SJSA1 (cell line): ENCODE measurements at regions not wholly inside any gene's neighbourhood (a gene's known extent, or its start where the extent isn't known, plus 50 kb on each side); places are given as distances from the start of the nearest gene placed in this dataset.

Experiments
- DNase-seq, 2 experiments: peaks; one replicate each; pipeline ENCODE4 v3.0.0-alpha.2; 2015 to 2020; ENCODE audit warnings: low spot score in 2 of 2, low read depth in 1 of 2
- H3K27ac ChIP-seq: fragments of 250-450 bp; sonication (Bioruptor Pico); 2 replicates; pipeline ENCODE4 v1.5.1; 2020; ENCODE audit warnings: mild to moderate bottlenecking, moderate library complexity
- H3K27me3 ChIP-seq: fragments of 250-450 bp; sonication (Bioruptor Pico); replicated peaks from 2 replicates; pipeline ENCODE4 v1.5.1; 2020; ENCODE audit warnings: mild to moderate bottlenecking, moderate library complexity
- H3K36me3 ChIP-seq: fragments of 250-450 bp; sonication (Bioruptor Pico); 2 replicates; pipeline ENCODE4 v1.5.1; 2020; ENCODE audit warnings: mild to moderate bottlenecking
- H3K4me1 ChIP-seq: fragments of 250-450 bp; sonication (Bioruptor Pico); replicated peaks from 2 replicates; pipeline ENCODE4 v1.6.1; 2021; ENCODE audit warnings: mild to moderate bottlenecking
- H3K4me3 ChIP-seq: fragments of 250-450 bp; sonication (Bioruptor Pico); 2 replicates; pipeline ENCODE4 v1.5.1; 2020; ENCODE audit warnings: mild to moderate bottlenecking
- H3K9me3 ChIP-seq: fragments of 250-450 bp; sonication (Bioruptor Pico); replicated peaks from 2 replicates; pipeline ENCODE4 v1.5.1; 2020; ENCODE audit warnings: mild to moderate bottlenecking

GRCh38 chr6:71388068-71388744 is 99.6 kb downstream of the OGFRL1 start:
- Histone ChIP-seq H3K27me3 (no peaks in the 10 kb centered on the region), H3K9me3 (no peaks in the 10 kb centered on the region), H3K27ac (no peak overlapping the region), H3K4me3 (no peak overlapping the region), H3K4me1 (peaks cover 41% of the 10 kb centered on the region), H3K36me3 (peaks cover 26% of the 10 kb centered on the region)
- no peak for DNase-seq

GRCh38 chr6:71388856-71389527 is 100.4 kb downstream of the OGFRL1 start:
- peaks cover 48% of the 10 kb centered on the region for H3K4me1 ChIP-seq
- H3K9me3 ChIP-seq, result no peaks in the 10 kb centered on the region
- peaks cover 21% of the 10 kb centered on the region for H3K36me3 ChIP-seq
- DNase-seq, result no peak
- H3K27me3 ChIP-seq, result no peaks in the 10 kb centered on the region
- no peak overlapping the region for H3K27ac ChIP-seq
- no peak overlapping the region for H3K4me3 ChIP-seq

DNA sequence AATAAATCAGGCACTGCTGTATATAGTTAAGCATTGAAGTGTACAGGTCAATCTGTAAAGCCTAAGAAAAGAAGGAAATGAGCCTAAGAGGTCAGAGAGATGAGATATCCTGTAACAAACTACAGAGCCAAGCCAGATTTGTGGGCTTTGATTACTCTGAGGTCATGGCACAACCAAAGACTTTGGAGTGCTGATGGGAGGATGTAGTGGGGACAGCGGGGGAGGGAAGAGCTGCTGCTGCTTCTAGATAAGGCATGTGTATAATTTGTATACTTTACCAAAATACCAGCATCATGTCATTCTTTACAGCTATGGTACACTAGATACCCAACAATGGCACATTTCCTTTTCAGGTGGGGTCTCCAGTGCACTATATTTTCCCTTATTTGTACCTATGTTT is 102.5 kb downstream of the OGFRL1 start:
- Histone ChIP-seq H3K27me3 (no peaks in the 10 kb centered on the region), H3K9me3 (no peaks in the 10 kb centered on the region), H3K4me1 (peaks cover 63% of the 10 kb centered on the region), H3K4me3 (no peak overlapping the region), H3K36me3 (peaks cover 25% of the 10 kb centered on the region), H3K27ac (no peak overlapping the region)
- no peak for DNase-seq

- H3K27ac ChIP-seq, result no peak overlapping the region
- no peaks in the 10 kb centered on the region for H3K27me3 ChIP-seq
- peaks cover 63% of the 10 kb centered on the region for H3K4me1 ChIP-seq
- peaks cover 32% of the 10 kb centered on the region for H3K36me3 ChIP-seq
- no peak for DNase-seq
- H3K4me3 ChIP-seq, result no peak overlapping the region
- H3K9me3 ChIP-seq, result no peaks in the 10 kb centered on the region
These were observed 103.7 kb downstream of the OGFRL1 start for GRCh38 chr6:71392276-71392675.

- Histone ChIP-seq H3K36me3 (peaks cover 40% of the 10 kb centered on the region), H3K4me1 (peaks cover 56% of the 10 kb centered on the region), H3K4me3 (no peak overlapping the region), H3K27me3 (no peaks in the 10 kb centered on the region), H3K27ac (no peak overlapping the region; the same call in 1 of the 2 replicates), H3K9me3 (no peaks in the 10 kb centered on the region)
- DNase-seq, result no peak
These were observed 104.9 kb downstream of the OGFRL1 start for GRCh38 chr6:71393471-71393870.

DNA sequence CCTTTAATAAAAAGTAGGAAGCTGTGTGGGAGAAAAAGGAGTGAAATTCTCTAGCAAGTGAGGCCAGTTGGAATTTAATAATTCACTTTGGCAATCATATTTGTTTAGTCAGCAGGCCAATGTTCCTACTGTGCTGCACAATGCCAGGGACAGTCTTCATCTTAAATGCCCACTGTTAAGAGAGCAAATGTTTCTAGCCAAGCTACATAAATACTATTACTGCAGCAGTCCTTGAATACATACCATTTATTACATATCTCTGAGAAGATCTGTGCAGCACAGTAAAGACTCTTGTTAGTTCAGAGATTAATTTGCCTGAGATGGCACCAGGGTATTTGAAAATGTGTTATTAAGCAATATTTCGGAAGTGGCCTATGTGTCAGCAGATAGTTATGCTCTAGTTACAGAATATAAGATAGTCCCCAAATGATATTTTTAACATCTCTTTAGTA is 105.4 kb downstream of the OGFRL1 start:
- Histone ChIP-seq H3K36me3 (peaks cover 38% of the 10 kb centered on the region), H3K9me3 (no peaks in the 10 kb centered on the region), H3K27me3 (no peaks in the 10 kb centered on the region), H3K4me1 (peaks cover 51% of the 10 kb centered on the region), H3K27ac (no peak overlapping the region; the same call in 1 of the 2 replicates), H3K4me3 (no peak overlapping the region)
- no peak for DNase-seq

DNA sequence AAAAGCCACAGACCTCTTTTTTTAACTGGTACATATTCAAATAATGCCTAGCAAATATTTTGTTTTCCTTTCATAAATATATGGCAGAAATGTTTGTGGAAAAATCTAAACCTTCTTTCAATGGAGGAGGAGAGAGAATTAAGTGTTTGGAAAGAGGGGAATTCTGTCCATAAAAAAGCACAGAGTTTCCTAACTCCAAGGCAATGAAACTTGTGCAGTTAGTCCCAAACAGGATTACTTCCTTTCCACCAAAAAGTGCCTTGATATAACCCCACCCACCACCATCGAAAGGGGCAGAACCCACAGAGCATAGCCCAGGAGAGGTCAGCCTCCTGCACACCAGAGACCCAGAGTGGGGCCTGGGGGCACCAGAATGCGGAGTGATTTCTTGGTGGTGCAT is 106.3 kb downstream of the OGFRL1 start:
- no peaks in the 10 kb centered on the region for H3K27me3 ChIP-seq
- H3K36me3 ChIP-seq, result peaks cover 38% of the 10 kb centered on the region
- H3K27ac ChIP-seq, result no peak overlapping the region
- H3K9me3 ChIP-seq, result no peaks in the 10 kb centered on the region
- DNase-seq, result no peak
- peaks cover 51% of the 10 kb centered on the region for H3K4me1 ChIP-seq
- H3K4me3 ChIP-seq, result no peak overlapping the region

GRCh38 chr6:71395731-71396409 is 107.3 kb downstream of the OGFRL1 start:
- no peak overlapping the region for H3K27ac ChIP-seq
- H3K4me3 ChIP-seq, result no peak overlapping the region
- peaks cover 38% of the 10 kb centered on the region for H3K36me3 ChIP-seq
- no peaks in the 10 kb centered on the region for H3K27me3 ChIP-seq
- H3K4me1 ChIP-seq, result peaks cover 47% of the 10 kb centered on the region
- DNase-seq, result no peak
- H3K9me3 ChIP-seq, result no peaks in the 10 kb centered on the region

DNA sequence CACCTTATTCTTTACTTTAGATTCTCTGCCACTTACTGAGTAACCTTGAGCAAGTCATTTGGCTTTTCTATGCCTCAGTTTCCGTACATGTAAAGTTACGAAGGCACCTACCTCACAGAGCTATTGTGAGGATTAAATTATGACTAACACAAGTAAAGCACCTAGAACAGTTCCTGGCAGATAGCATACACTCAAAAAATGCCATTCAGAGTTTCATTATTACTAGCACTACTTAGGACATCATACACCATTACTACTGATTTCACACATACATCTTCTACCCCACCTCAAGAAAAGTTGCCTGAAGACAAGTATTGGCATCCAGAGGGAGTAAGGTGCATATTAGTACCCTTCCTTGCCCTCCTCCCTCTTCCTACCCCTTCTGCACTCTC is 107.8 kb downstream of the OGFRL1 start:
- no peaks in the 10 kb centered on the region for H3K9me3 ChIP-seq
- no peak for DNase-seq
- H3K4me1 ChIP-seq, result peaks cover 42% of the 10 kb centered on the region
- no peaks in the 10 kb centered on the region for H3K27me3 ChIP-seq
- peaks cover 33% of the 10 kb centered on the region for H3K36me3 ChIP-seq
- H3K4me3 ChIP-seq, result no peak overlapping the region
- no peak overlapping the region for H3K27ac ChIP-seq

DNA sequence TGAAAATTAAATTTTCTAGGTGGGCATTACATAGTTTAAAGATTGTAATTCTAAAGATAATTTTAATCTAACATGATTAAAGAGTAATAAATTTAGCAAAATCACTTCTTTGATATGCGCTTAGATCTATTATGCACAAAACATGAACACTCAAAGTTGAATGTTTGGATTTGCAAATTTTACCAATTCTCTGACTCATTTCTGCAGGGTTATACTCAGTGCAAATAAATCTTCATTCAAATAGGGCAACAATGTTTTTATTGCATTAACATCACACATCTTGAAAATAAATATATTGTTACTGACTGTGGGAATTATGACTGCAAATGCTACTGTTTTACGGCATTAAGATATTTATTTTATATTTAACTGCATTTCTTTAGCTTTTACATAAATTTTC is 110.7 kb downstream of the OGFRL1 start:
- H3K4me3 ChIP-seq, result no peak overlapping the region
- DNase-seq, result no peak
- no peaks in the 10 kb centered on the region for H3K27me3 ChIP-seq
- H3K27ac ChIP-seq, result no peak overlapping the region
- H3K36me3 ChIP-seq, result peaks cover 26% of the 10 kb centered on the region
- no peaks in the 10 kb centered on the region for H3K9me3 ChIP-seq
- peaks cover 43% of the 10 kb centered on the region for H3K4me1 ChIP-seq

DNA sequence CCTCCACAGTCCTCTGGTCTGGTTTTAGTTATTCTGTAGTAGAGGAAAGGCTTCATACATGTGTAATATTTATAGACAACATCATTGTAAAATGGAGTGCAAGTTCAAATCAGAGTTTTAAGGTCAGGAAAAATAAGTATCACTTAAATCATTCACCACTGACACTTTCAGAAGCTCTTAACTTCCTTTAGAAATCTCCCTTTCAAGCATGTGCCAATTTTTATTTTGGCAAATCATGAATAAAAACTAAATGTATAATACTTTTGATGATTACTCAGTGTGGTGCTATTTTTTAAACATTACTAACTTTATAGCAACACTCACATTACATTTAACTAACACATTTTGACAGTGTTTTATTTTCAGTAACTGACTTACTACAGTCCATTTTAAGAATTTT is 112.2 kb downstream of the OGFRL1 start:
- H3K4me1 ChIP-seq, result peaks cover 47% of the 10 kb centered on the region
- no peak for DNase-seq
- H3K9me3 ChIP-seq, result no peaks in the 10 kb centered on the region
- peaks cover 29% of the 10 kb centered on the region for H3K36me3 ChIP-seq
- H3K27me3 ChIP-seq, result no peaks in the 10 kb centered on the region
- no peak overlapping the region for H3K4me3 ChIP-seq
- no peak overlapping the region for H3K27ac ChIP-seq

DNA sequence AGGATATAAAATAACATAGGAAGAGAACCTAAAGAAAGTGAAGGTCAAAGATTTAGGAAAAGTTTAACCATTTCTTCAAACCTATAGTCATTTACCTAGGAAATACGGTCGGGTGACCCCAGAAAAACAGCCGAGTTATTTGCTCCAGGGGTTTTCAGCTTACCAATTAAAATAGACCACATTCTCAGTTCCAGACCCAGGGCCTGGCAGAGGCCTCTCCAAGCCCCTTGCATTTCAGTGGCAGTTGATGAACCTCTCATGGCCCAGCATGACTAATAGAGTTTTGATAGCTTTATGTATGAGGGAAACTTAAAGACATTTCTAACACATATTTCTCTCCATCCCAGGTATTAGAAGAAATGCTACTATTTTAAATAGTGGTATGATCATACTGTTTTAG is 113.5 kb downstream of the OGFRL1 start:
- DNase-seq, result no peak
- Histone ChIP-seq H3K36me3 (peaks cover 31% of the 10 kb centered on the region), H3K9me3 (no peaks in the 10 kb centered on the region), H3K4me3 (no peak overlapping the region), H3K4me1 (peaks cover 48% of the 10 kb centered on the region), H3K27me3 (no peaks in the 10 kb centered on the region), H3K27ac (no peak overlapping the region)

DNA sequence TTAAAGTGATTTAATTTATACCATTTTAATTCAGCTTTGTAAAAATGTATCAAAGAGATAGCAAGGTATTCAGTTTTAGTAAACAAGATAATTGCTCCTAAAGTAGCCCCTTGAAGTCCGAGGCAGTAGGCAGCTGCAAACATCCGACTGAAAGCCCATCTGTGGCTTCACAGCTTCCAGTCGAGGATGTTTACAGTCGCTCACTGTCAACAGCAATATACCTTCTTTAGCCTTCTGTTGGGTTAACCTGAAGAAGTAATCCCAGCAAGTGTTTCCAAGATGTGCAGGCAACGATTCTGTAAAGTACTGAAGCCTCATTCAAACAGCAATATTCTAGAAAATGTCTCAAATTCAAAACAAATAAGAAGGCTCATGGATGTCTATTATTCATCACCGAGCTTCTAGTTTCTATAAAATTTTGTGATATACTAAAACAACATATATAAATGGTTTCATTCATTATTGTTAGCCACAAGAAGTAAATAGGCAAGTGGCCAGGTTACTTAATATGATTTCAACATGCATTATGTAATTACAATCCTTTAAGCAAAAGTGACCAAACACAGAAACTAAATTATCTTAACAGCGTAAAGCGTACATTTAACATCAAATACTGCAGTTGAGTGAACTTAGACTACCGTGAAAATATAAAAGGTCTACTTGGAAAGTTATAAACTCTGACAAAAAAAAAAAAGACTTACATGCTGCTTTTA is 115.0 kb downstream of the OGFRL1 start:
- H3K4me3 ChIP-seq, result no peak overlapping the region; the same call in 1 of the 2 replicates
- no peaks in the 10 kb centered on the region for H3K9me3 ChIP-seq
- H3K27ac ChIP-seq, result peak overlapping the region; percentile 98
- H3K36me3 ChIP-seq, result peaks cover 23% of the 10 kb centered on the region
- DNase-seq, result peak in 1 of 2 experiments; percentile 40
- peaks cover 48% of the 10 kb centered on the region for H3K4me1 ChIP-seq
- no peaks in the 10 kb centered on the region for H3K27me3 ChIP-seq
